ENCODE measurements at regions not wholly inside any gene's neighbourhood (a gene's known extent, or its start where the extent isn't known, plus 50 kb on each side); places are given as distances from the start of the nearest gene placed in this dataset.

GRCh38 chr2:146227152-146228019 lies 1617.4 kb upstream of the ACVR2A start:
- intact Hi-C loops (cut with DNase I, micrococcal nuclease), result no loop called here
- ATAC-seq (no peak), DNase-seq (no peak)

- intact Hi-C loops (cut with DNase I, micrococcal nuclease), result no loop called here
- no peak for ATAC-seq
- DNase-seq, result no peak
Measured at GRCh38 chr2:146226077-146226476, 1618.8 kb upstream of the ACVR2A start.

GRCh38 chr2:146221826-146222225 lies 1623.0 kb upstream of the ACVR2A start:
- intact Hi-C loops (cut with DNase I, micrococcal nuclease), result no loop called here
- ATAC-seq, result no peak
- no peak for DNase-seq

- intact Hi-C loops (cut with DNase I, micrococcal nuclease), result no loop called here
- DNase-seq (no peak), ATAC-seq (no peak)
Measured at GRCh38 chr2:146220957-146221356, 1623.9 kb upstream of the ACVR2A start.

- intact Hi-C loops (cut with DNase I, micrococcal nuclease), result no loop called here
- peak; percentile 86 for ATAC-seq
- DNase-seq, result peak in 1 of 2 donors; percentile 22
Measured at GRCh38 chr2:146214394-146214929, 1630.4 kb upstream of the ACVR2A start.

GRCh38 chr2:146213674-146214073 lies 1631.2 kb upstream of the ACVR2A start:
- intact Hi-C loops (cut with DNase I, micrococcal nuclease), result no loop called here
- ATAC-seq (no peak), DNase-seq (no peak)

- DNase-seq (no peak), ATAC-seq (no peak)
- intact Hi-C loops (cut with DNase I, micrococcal nuclease), result no loop called here
Measured at GRCh38 chr2:146212602-146213001, 1632.2 kb upstream of the ACVR2A start.

GRCh38 chr2:146209842-146210275 lies 1635.0 kb upstream of the ACVR2A start:
- ATAC-seq (no peak), DNase-seq (no peak)
- intact Hi-C loops (cut with DNase I, micrococcal nuclease), result no loop called here

GRCh38 chr2:146207901-146208300 lies 1636.9 kb upstream of the ACVR2A start:
- DNase-seq (no peak), ATAC-seq (no peak)
- intact Hi-C loops (cut with DNase I, micrococcal nuclease), result no loop called here

- no peak for ATAC-seq
- intact Hi-C loops (cut with DNase I, micrococcal nuclease), result no loop called here
- no peak for DNase-seq
Measured at GRCh38 chr2:146207417-146207816, 1637.4 kb upstream of the ACVR2A start.

GRCh38 chr2:146203064-146203624 lies 1641.7 kb upstream of the ACVR2A start:
- no peak for DNase-seq
- intact Hi-C loops (cut with DNase I, micrococcal nuclease), result no loop called here
- ATAC-seq, result no peak

- DNase-seq (no peak), ATAC-seq (no peak)
- intact Hi-C loops (cut with DNase I, micrococcal nuclease), result no loop called here
Measured at GRCh38 chr2:146193619-146194018, 1651.2 kb upstream of the ACVR2A start.

- no peak for ATAC-seq
- intact Hi-C loops (cut with DNase I, micrococcal nuclease), result no loop called here
- DNase-seq, result no peak
Measured at GRCh38 chr2:146189541-146189940, 1655.3 kb upstream of the ACVR2A start.

- intact Hi-C loops (cut with DNase I, micrococcal nuclease), result no loop called here
- no peak for ATAC-seq
- DNase-seq, result no peak
Measured at GRCh38 chr2:146173934-146174333, 1654.0 kb upstream of the ZEB2 start.

- ATAC-seq, result peak; percentile 81
- no peak for DNase-seq
- intact Hi-C loops (cut with DNase I, micrococcal nuclease), result no loop called here
Measured at GRCh38 chr2:146161256-146161882, 1641.5 kb upstream of the ZEB2 start.

GRCh38 chr2:146158072-146158674 lies 1638.3 kb upstream of the ZEB2 start:
- intact Hi-C loops (cut with DNase I, micrococcal nuclease), result no loop called here
- no peak for ATAC-seq

GRCh38 chr2:146147448-146148012 lies 1627.6 kb upstream of the ZEB2 start:
- ATAC-seq (no peak), DNase-seq (no peak)
- intact Hi-C loops (cut with DNase I, micrococcal nuclease), result no loop called here

More at GRCh38 chr2:146158072-146158674, 1638.3 kb upstream of the ZEB2 start:
- no peak for DNase-seq

- intact Hi-C loops (cut with DNase I, micrococcal nuclease), result no loop called here
- no peak for ATAC-seq
Measured at GRCh38 chr2:146143971-146144370, 1624.1 kb upstream of the ZEB2 start.

GRCh38 chr2:146138820-146139219 lies 1618.9 kb upstream of the ZEB2 start:
- DNase-seq (no peak), ATAC-seq (no peak)
- intact Hi-C loops (cut with DNase I, micrococcal nuclease), result no loop called here

More at GRCh38 chr2:146143971-146144370, 1624.1 kb upstream of the ZEB2 start:
- DNase-seq, result no peak

All from left colon (tissue), 2 donors.